Motor neuron (in vitro differentiated cells): ENCODE measurements at regions not wholly inside any gene's neighbourhood (a gene's known extent, or its start where the extent isn't known, plus 50 kb on each side); places are given as distances from the start of the nearest gene placed in this dataset.
A peak's percentile ranks its signal among the peaks of the same experiment; 100 is the strongest.
"Not testable (repeated sequence)": the region's sequence is repeated elsewhere in the genome, so short reads cannot be mapped to it uniquely, and the experiment has no call there.

Experiments
- ATAC-seq, 8 experiments: fragments of 200-7000 bp; cut with Tn5 transposase; replicated peaks in 6 of 8; 2 replicates each; pipeline ENCODE4 v1.8.0; 2021; ENCODE audit warnings: mild to moderate bottlenecking in 8 of 8, moderate library complexity in 8 of 8
- H3K27ac ChIP-seq, 2 donors: fragments of 250-450 bp; sonication (Bioruptor Pico); 2 replicates each; pipeline ENCODE4 v1.9.0; 2021; ENCODE audit warnings: antibody characterized with exemption in 2 of 2, mild to moderate bottlenecking in 2 of 2, moderate library complexity in 1 of 2
- H3K4me1 ChIP-seq, 2 donors: fragments of 250-450 bp; sonication (Bioruptor Pico); replicated peaks in 1 of 2; 2 replicates each; pipeline ENCODE4 v1.6.1; 2021; ENCODE audit warnings: antibody characterized with exemption in 2 of 2, mild to moderate bottlenecking in 2 of 2, moderate library complexity in 1 of 2
- H3K4me3 ChIP-seq, 5 donors: fragments of 250-450 bp; sonication (Bioruptor Pico); 2 replicates each; pipeline ENCODE4 v1.9.0; 2021; ENCODE audit warnings: antibody characterized with exemption in 5 of 5, mild to moderate bottlenecking in 5 of 5, moderate library complexity in 4 of 5
- WGBS, 10 experiments: fragments of 450-650 bp; shearing (Covaris generic); methylation state at CpG; one replicate each; pipeline ENCODE4 v1.0.0; 2022; 5-methylcytosine and 5-hydroxymethylcytosine counted together
- in situ Hi-C, 9 experiments: fragments of 400-800 bp; cut with MboI; loops; one replicate each; pipeline ENCODE4 v1.15.0; 2021; ENCODE audit warnings: low sequenced_read_pairs in 9 of 9, low pct_unique_long_range_greater_than_20kb in 2 of 9; ENCODE audit not compliant: unreplicated experiment in 9 of 9

GRCh38 chr10:55203874-55204273 is 402.8 kb upstream of the PCDH15 start:
- H3K4me1 ChIP-seq, result no peaks in the 10 kb centered on the region
- H3K4me3 ChIP-seq, result no peak overlapping the region
- no peak overlapping the region for H3K27ac ChIP-seq
- ATAC-seq, result no peak
- in situ Hi-C loops, result no loop called here

GRCh38 chr10:55203319-55203718 is 402.3 kb upstream of the PCDH15 start:
- ATAC-seq, result no peak
- in situ Hi-C loops, result no loop called here
- no peak overlapping the region for H3K27ac ChIP-seq
- no peak overlapping the region for H3K4me3 ChIP-seq
- H3K4me1 ChIP-seq, result no peaks in the 10 kb centered on the region
- WGBS, 10 experiments, result 0 to 81% (median 72%) methylated on average over 1 to 3 of the region's 3 CpGs

DNA sequence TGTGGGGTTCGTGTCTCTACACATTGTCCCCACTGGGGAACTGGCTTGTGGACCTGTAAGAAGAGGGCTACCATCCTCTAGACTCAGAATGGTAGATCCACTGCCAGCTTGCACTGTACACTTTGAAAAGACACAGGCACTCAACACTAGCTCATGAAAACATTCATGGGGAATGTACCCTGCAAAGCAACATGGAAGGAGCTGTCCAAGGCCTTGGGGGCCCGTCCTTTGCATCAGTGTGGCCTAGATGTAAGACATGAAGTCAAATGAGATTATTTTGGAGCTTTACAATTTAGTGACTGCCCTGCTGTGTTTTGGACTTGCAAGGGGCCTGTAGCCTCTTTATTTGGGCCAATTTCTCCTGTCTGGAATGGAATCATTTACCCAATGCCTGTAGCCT is 399.0 kb upstream of the PCDH15 start:
- in situ Hi-C loops, result no loop called here
- 0 to 92% (median 90%) methylated on average over 1 to 2 of the region's 2 CpGs; no CpG with 5 or more reads in 7 of the 10 experiments for WGBS, 10 experiments
- ATAC-seq, result no peak
- Histone ChIP-seq H3K4me1 (no peaks in the 10 kb centered on the region), H3K27ac (no peak overlapping the region), H3K4me3 (no peak overlapping the region)

DNA sequence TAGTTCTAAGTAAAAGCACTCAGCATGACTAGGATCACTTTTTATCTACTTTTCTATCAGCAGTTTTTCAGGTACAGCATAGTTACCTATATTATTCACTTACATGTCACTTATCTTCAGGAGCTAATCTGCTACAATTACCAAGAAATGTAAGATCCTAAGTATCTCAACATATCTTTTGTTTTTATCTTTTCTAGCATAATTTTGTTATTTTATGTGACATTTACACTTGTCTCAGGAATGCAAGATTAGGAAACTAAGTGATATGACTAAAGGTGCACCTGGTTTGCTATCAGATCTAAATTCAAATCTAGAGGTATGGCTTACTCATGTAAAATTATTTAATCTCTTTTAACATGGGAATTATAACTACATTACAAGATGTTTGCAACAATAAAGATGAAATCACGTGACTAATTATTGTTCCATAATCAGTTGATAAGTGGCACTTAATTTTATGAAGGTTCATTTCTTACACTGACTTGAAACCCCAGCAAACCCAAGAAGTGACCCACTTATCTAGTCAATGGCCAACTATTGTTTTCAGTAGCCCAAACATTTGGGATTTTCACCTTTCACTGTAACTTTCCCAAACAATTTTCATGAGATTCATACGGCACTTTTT is 390.3 kb upstream of the PCDH15 start:
- Histone ChIP-seq H3K4me3 (no peak overlapping the region), H3K27ac (no peak overlapping the region), H3K4me1 (peaks cover 0 to 3% of the 10 kb centered on the region in 2 donors)
- 0 to 100% (median 59%) methylated on average over 1 to 2 of the region's 2 CpGs; no CpG with 5 or more reads in 1 of the 10 experiments for WGBS, 10 experiments
- in situ Hi-C loops, result no loop called here
- no peak for ATAC-seq

- no peak for ATAC-seq
- in situ Hi-C loops, result no loop called here
- WGBS, 10 experiments, result 0 to 100% (median 73%) methylated on average over 1 to 2 of the region's 2 CpGs; no CpG with 5 or more reads in 3 of the 10 experiments
- no peak overlapping the region for H3K27ac ChIP-seq
- H3K4me3 ChIP-seq, result no peak overlapping the region
- H3K4me1 ChIP-seq, result no peaks in the 10 kb centered on the region
Measured at GRCh38 chr10:55183993-55184392, 383.0 kb upstream of the PCDH15 start.

- H3K4me3 ChIP-seq, result no peak overlapping the region
- in situ Hi-C loops, result no loop called here
- WGBS, 10 experiments, result 0 to 100% (median 88%) methylated on average over 1 of the region's 1 CpG; no CpG with 5 or more reads in 1 of the 10 experiments
- H3K4me1 ChIP-seq, result no peaks in the 10 kb centered on the region
- ATAC-seq, result no peak
- no peak overlapping the region for H3K27ac ChIP-seq
Measured at GRCh38 chr10:55180357-55180756, 379.3 kb upstream of the PCDH15 start.

- peaks cover 3 to 11% of the 10 kb centered on the region in 2 donors for H3K4me1 ChIP-seq
- WGBS, 10 experiments, result 0 to 90% (median 71%) methylated on average over 1 to 4 of the region's 4 CpGs; no CpG with 5 or more reads in 1 of the 10 experiments
- in situ Hi-C loops, result no loop called here
- no peak overlapping the region for H3K4me3 ChIP-seq
- no peak overlapping the region for H3K27ac ChIP-seq
- peak in 3 of 8 experiments; percentile 34 to 52 (median 37) for ATAC-seq
Measured at GRCh38 chr10:55174419-55174818, 373.4 kb upstream of the PCDH15 start.

- ATAC-seq, result no peak
- 0 to 100% (median 86%) methylated on average over 1 of the region's 1 CpG; no CpG with 5 or more reads in 3 of the 10 experiments for WGBS, 10 experiments
- Histone ChIP-seq H3K27ac (no peak overlapping the region), H3K4me3 (no peak overlapping the region), H3K4me1 (peaks cover 3 to 33% of the 10 kb centered on the region in 2 donors)
- in situ Hi-C loops, result no loop called here
Measured at GRCh38 chr10:55169493-55169892, 368.5 kb upstream of the PCDH15 start.

GRCh38 chr10:55168343-55168742 is 367.3 kb upstream of the PCDH15 start:
- Histone ChIP-seq H3K27ac (no peak overlapping the region), H3K4me3 (no peak overlapping the region), H3K4me1 (peaks cover 3 to 33% of the 10 kb centered on the region in 2 donors)
- ATAC-seq, result peak in 5 of 8 experiments; percentile 55 to 94 (median 89)
- in situ Hi-C loops, result no loop called here
- WGBS, 10 experiments, result 0 to 100% (median 58%) methylated on average over 1 of the region's 1 CpG; no CpG with 5 or more reads in 3 of the 10 experiments

GRCh38 chr10:55163388-55163979 is 362.5 kb upstream of the PCDH15 start:
- peak in 1 of 8 experiments; percentile 64 for ATAC-seq
- WGBS, 10 experiments, result 0 to 100% (median 83%) methylated on average over 1 to 6 of the region's 6 CpGs; no CpG with 5 or more reads in 2 of the 10 experiments
- no peak overlapping the region for H3K27ac ChIP-seq
- peaks cover 0 to 21% of the 10 kb centered on the region in 2 donors for H3K4me1 ChIP-seq
- in situ Hi-C loops, result no loop called here
- H3K4me3 ChIP-seq, result no peak overlapping the region

DNA sequence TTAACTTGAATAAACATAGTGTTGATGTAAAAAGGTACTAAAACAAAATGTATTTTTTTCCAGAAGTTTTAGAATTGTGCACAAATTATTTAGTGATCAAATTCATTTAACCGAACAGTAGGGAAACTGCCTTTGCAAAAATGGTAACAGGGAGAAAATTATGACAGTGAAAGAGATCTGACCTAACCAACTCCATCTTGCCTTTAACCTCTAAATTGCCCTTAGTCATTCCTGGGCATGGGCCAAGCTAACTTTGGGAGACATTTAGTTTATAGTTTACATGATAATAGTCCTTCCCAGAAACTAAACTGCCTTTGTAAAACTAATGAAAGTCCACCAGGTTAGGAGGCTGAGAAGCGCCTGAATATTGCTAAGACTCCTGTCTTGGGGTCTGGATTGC is 361.3 kb upstream of the PCDH15 start:
- 20 to 100% (median 83%) methylated on average over 1 to 2 of the region's 2 CpGs; no CpG with 5 or more reads in 1 of the 10 experiments for WGBS, 10 experiments
- H3K4me3 ChIP-seq, in situ Hi-C loops, H3K27ac ChIP-seq, ATAC-seq: not testable (repeated sequence)
- peaks cover 0 to 16% of the 10 kb centered on the region in 2 donors for H3K4me1 ChIP-seq

DNA sequence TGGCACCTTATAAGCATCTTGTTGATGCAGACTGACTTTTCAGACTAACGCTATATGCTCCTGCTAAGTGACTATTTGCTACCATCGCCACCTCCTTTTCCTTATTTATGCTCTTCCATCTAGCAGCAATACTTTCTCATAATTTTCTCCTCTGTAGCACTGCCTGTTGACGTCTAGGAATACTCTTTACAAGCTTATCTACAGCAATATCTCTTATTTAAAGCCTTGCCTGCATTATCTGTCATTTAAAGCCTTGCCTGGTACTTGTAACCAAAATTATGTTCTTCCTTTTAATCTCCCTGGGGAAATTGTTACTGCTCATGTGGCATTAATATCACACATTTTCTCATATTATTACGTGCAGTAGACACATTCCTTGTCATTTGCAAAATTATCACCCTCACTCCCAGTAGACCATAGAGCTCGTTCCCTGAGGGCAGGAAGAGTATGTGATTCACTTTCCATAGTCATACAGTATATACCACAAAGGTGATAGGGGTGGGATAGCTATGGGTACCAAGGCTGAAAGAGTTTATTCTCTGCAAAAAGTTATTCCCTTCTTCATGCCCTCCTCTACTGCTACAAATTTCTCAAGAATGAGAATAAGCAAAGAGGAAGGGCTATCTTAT is 359.7 kb upstream of the PCDH15 start:
- WGBS, 10 experiments, result 13 to 86% (median 42%) methylated on average over 1 to 5 of the region's 5 CpGs
- peaks cover 0 to 5% of the 10 kb centered on the region in 2 donors for H3K4me1 ChIP-seq
- ATAC-seq, result peak in 3 of 8 experiments; percentile 50 to 68 (median 58)
- no peak overlapping the region for H3K4me3 ChIP-seq
- no peak overlapping the region for H3K27ac ChIP-seq
- in situ Hi-C loops, result no loop called here

DNA sequence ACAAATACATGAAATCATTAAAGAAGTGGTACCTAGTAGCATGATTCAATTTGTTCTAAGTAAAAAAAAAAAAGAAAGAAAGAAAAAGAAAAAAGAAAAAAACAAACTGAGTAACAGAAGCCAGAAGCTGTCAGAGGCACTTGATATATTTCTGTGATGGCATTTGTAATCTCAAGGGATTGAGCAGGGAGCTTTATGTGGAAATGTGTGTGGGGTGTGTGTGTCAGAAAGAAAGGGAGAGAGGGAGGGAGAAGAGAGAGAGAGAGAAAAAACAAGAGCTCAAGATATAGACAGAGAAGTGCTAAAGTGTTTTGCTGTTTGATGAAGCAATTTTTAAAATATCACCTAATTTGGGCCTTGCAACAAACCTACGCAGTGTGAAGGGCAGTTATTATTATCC is 357.6 kb upstream of the PCDH15 start:
- ATAC-seq, result peak in 5 of 8 experiments; percentile 59 to 94 (median 82)
- 0 to 50% (median 10%) methylated on average over 1 of the region's 1 CpG; no CpG with 5 or more reads in 2 of the 10 experiments for WGBS, 10 experiments
- in situ Hi-C loops, result no loop called here
- Histone ChIP-seq H3K27ac (no peak overlapping the region), H3K4me3 (no peak overlapping the region), H3K4me1 (peaks cover 0 to 5% of the 10 kb centered on the region in 2 donors)
